K562 (cell line): ENCODE measurements at regions not wholly inside any gene's neighbourhood (a gene's known extent, or its start where the extent isn't known, plus 50 kb on each side); places are given as distances from the start of the nearest gene placed in this dataset.
A peak's percentile ranks its signal among the peaks of the same experiment; 100 is the strongest.

Experiments
- ARID1B ChIP-seq: fragments of 450-650 bp; IDR thresholded peaks from 2 replicates; pipeline ENCODE4 v1.6.1; 2016; ENCODE audit warnings: antibody characterized with exemption, mild to moderate bottlenecking, inconsistent platforms
- ATF1 ChIP-seq, 2 experiments: fragments of 450-650 bp in 1 of 2; IDR thresholded peaks; 2 replicates each; pipeline ENCODE4 v1.6.1; 2016; ENCODE audit warnings: missing compliant biosample characterization in 1 of 2, missing genetic modification characterization in 1 of 2
- DPF2 ChIP-seq: fragments of 450-650 bp; IDR thresholded peaks from 2 replicates; pipeline ENCODE4 v1.6.1; 2016
- GABPB2 ChIP-seq: fragments of 250-450 bp; sonication (Bioruptor Pico); conservative IDR thresholded peaks from 2 replicates; pipeline ENCODE4 v1.5.1; 2021; ENCODE audit warnings: mild to moderate bottlenecking
- KLF13 ChIP-seq: fragments of 450-650 bp; IDR thresholded peaks from 2 replicates; pipeline ENCODE4 v1.6.1; 2016; ENCODE audit warnings: missing genetic modification characterization, low read depth, mild to moderate bottlenecking, missing compliant biosample characterization, moderate library complexity, borderline replicate concordance
- L3MBTL2 ChIP-seq: fragments of 450-650 bp; IDR thresholded peaks from 2 replicates; pipeline ENCODE4 v1.6.1; 2016; ENCODE audit warnings: mild to moderate bottlenecking, moderate library complexity
- MEF2D ChIP-seq: conservative IDR thresholded peaks from 2 replicates; pipeline ENCODE4 v1.6.1; 2016; ENCODE audit warnings: low read depth, missing genetic modification characterization, missing compliant biosample characterization
- NBN ChIP-seq: fragments of 450-650 bp; IDR thresholded peaks from 2 replicates; pipeline ENCODE4 v1.6.1; 2016; ENCODE audit warnings: low read depth, mild to moderate bottlenecking
- NFE2 ChIP-seq: IDR thresholded peaks from 2 replicates; pipeline ENCODE4 v1.6.1; 2014; ENCODE audit warnings: antibody characterized with exemption, low read depth
- NONO ChIP-seq, 2 experiments: fragments of 200-400 bp in 1 of 2; fragments of 450-650 bp in 1 of 2; formaldehyde crosslinking in 1 of 2; IDR thresholded peaks; 2 replicates each; pipeline ENCODE4 v1.6.1; 2017; ENCODE audit warnings: low read depth in 2 of 2, mild to moderate bottlenecking in 2 of 2, moderate library complexity in 2 of 2, low read length in 1 of 2
- PPARD ChIP-seq: fragments of 250-450 bp; sonication (Bioruptor Pico); IDR thresholded peaks from 2 replicates; pipeline ENCODE4 v1.8.0; 2022; ENCODE audit warnings: inconsistent platforms, mild to moderate bottlenecking, moderate library complexity
- REST ChIP-seq, 2 experiments: fragments of 450-650 bp; formaldehyde crosslinking in 1 of 2; IDR thresholded peaks; 2 replicates each; pipeline versions ENCODE4 v1.4.0 to v1.6.1; 2014 to 2020; ENCODE audit warnings: mild to moderate bottlenecking in 2 of 2, borderline replicate concordance in 1 of 2, low read depth in 1 of 2
- SOX6 ChIP-seq: fragments of 450-650 bp; IDR thresholded peaks from 2 replicates; pipeline ENCODE4 v1.6.1; 2014; ENCODE audit warnings: mild to moderate bottlenecking
- YY1 ChIP-seq, 3 experiments: IDR thresholded peaks; 2 replicates each; pipeline ENCODE4 v1.6.1; 2011; ENCODE audit warnings: low read length in 2 of 3, mild to moderate bottlenecking in 2 of 3, moderate library complexity in 2 of 3, borderline replicate concordance in 1 of 3, control low read depth in 1 of 3, low read depth in 1 of 3; ENCODE audit not compliant: insufficient read depth in 3 of 3, insufficient replicate concordance in 2 of 3, control insufficient read depth in 1 of 3, insufficient read length in 1 of 3; ENCODE audit errors: extremely low read depth in 1 of 3
- ZNF395 ChIP-seq: fragments of 200-800 bp; sonication (Bioruptor generic); IDR thresholded peaks from 2 replicates; pipeline ENCODE4 v1.6.1; 2017; ENCODE audit warnings: missing genetic modification characterization, missing compliant biosample characterization
- ZNF717 ChIP-seq: fragments of 250-450 bp; sonication (Bioruptor Pico); IDR thresholded peaks from 2 replicates; pipeline ENCODE4 v1.5.0; 2021
- ZNF75A ChIP-seq: fragments of 450-650 bp; formaldehyde crosslinking; IDR thresholded peaks from 2 replicates; pipeline ENCODE4 v1.4.0; 2020; ENCODE audit warnings: mild to moderate bottlenecking

DNA sequence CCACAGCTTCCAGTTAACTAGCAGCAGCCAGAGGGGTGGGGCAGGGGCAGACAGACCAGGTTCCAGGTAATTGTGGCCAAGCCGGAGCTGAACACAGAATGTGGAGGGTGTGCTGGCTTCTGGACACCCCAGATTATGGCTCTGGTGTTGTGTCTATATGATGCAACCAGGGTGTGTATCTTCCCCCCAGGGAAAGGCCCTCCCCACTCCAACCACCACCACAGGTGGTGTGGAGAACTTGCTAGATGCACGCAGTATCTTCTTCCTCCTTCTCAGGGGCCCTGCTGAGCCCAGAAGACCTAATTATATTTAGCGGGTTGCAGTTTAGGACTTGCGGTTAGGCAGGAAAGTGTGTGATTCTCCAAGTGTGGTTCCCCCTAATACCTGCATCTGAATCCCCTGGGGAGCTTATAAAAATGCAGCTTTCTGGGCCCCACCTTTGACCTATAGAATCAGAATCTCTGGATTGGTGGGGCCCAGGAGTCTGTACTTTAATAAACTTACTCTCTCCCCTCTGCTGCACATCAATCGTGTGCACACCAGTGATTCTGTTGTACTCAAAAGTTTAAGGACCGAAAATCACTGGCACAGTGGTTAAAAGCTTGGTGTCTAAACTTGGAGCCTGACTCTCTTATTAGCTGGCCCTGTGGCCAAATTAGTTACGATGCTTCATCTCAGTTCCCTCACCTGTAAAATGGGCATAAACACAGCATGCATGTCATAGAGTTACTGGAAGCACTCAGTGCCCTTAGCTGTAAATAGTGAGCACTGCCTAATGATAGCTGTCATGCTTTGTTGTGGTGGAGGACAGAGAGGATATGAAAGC lies 379.1 kb upstream of the PROK2 start (continued):
- TF ChIP-seq REST (IDR thresholded peaks at IDR 0.05; ENCODE audit: borderline replicate concordance): peak; percentile 30; the same call in 1 of the 2 replicates
- no peak for TF ChIP-seq REST (CRISPR knock-in tag; IDR thresholded peaks at IDR 0.05; ENCODE audit: low read depth)
- no peak for TF ChIP-seq ZNF75A (CRISPR knock-in tag)
- peak; percentile 91 for TF ChIP-seq SOX6
- TF ChIP-seq NFE2: peak; percentile 42; the same call in 1 of the 2 replicates
- no peak for TF ChIP-seq GABPB2
- 0 out of 2 replicates have a peak, but pooled peaks have one; percentile 72 for TF ChIP-seq KLF13 (tag)
- TF ChIP-seq DPF2: peak; percentile 52; the same call in 1 of the 2 replicates
- TF ChIP-seq ZNF395: peak; percentile 64
- no peak for TF ChIP-seq ATF1 (CRISPR knock-in tag; IDR thresholded peaks at IDR 0.05)
- peak; percentile 57; the same call in 1 of the 2 replicates for TF ChIP-seq ATF1 (tag; IDR thresholded peaks at IDR 0.05)
- TF ChIP-seq NONO (IDR thresholded peaks at IDR 0.05; ENCODE audit: low read depth in 2 of 2, low read length in 1 of 2): no peak
- TF ChIP-seq NBN: peak; percentile 59; the same call in 1 of the 2 replicates
- peak; percentile 24; the same call in 1 of the 2 replicates for TF ChIP-seq MEF2D
- TF ChIP-seq ZNF717 (CRISPR knock-in tag): no peak
- TF ChIP-seq YY1 (IDR thresholded peaks at IDR 0.05; ENCODE audit: borderline replicate concordance in 1 of 3, control insufficient read depth in 1 of 3, extremely low read depth in 1 of 3, insufficient read depth in 3 of 3, insufficient read length in 1 of 3, insufficient replicate concordance in 2 of 3, low read depth in 1 of 3, low read length in 2 of 3): peak in 1 of 3 experiments; percentile 31
- TF ChIP-seq PPARD (CRISPR knock-in tag): no peak
- TF ChIP-seq ARID1B: peak; percentile 94
- TF ChIP-seq L3MBTL2: peak; percentile 61
